WERI-Rb-1 (cell line): ENCODE measurements at regions not wholly inside any gene's neighbourhood (a gene's known extent, or its start where the extent isn't known, plus 50 kb on each side); places are given as distances from the start of the nearest gene placed in this dataset.

Source experiments
- DNase-seq: peaks from one replicate; pipeline ENCODE4 v3.0.0-alpha.2; 2020
- H3K27ac ChIP-seq: fragments of 250-450 bp; sonication (Bioruptor Pico); 2 replicates; pipeline ENCODE4 v1.5.1; 2020; ENCODE audit warnings: mild to moderate bottlenecking, moderate library complexity
- H3K27me3 ChIP-seq: fragments of 250-450 bp; sonication (Bioruptor Pico); 2 replicates; pipeline ENCODE4 v1.5.1; 2021; ENCODE audit warnings: mild to moderate bottlenecking, low read depth, moderate library complexity; ENCODE audit not compliant: insufficient read depth, severe bottlenecking
- H3K36me3 ChIP-seq: fragments of 250-450 bp; sonication (Bioruptor Pico); 2 replicates; pipeline ENCODE4 v1.5.1; 2020; ENCODE audit warnings: mild to moderate bottlenecking, moderate library complexity
- H3K4me3 ChIP-seq: 2 replicates; pipeline ENCODE4 v1.5.1; 2011; ENCODE audit warnings: low read depth, mild to moderate bottlenecking, control low read depth, low read length
- H3K9me3 ChIP-seq: fragments of 250-450 bp; sonication (Bioruptor Pico); 2 replicates; pipeline ENCODE4 v1.5.1; 2021; ENCODE audit warnings: mild to moderate bottlenecking, moderate library complexity; ENCODE audit not compliant: severe bottlenecking
- TF ChIP-seq, protein P1 (sequence below): IDR thresholded peaks from 2 replicates; pipeline ENCODE4 v1.5.1; 2011; ENCODE audit warnings: low read depth, mild to moderate bottlenecking, control low read depth, inconsistent platforms, low read length

DNA sequence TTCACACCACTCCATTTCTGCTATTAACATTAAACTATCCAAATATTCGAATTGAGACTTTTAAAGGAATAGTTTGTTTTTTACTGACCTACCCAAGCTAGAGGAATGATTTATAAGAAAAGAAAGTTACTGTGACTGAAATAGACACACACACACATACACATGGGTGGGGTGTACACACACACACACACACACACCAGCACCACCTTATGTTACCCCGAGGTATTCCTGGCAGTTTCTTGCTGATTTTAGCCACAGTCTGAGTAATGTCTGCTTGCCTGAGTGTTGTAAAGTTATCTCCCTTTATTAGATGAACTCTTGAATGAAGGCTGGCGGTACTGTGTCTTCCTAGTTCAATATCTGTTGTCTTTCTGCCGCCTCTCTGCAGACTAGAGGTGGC, 91.3 kb upstream of the PRKG1 start:
- TF ChIP-seq, protein P1, sequence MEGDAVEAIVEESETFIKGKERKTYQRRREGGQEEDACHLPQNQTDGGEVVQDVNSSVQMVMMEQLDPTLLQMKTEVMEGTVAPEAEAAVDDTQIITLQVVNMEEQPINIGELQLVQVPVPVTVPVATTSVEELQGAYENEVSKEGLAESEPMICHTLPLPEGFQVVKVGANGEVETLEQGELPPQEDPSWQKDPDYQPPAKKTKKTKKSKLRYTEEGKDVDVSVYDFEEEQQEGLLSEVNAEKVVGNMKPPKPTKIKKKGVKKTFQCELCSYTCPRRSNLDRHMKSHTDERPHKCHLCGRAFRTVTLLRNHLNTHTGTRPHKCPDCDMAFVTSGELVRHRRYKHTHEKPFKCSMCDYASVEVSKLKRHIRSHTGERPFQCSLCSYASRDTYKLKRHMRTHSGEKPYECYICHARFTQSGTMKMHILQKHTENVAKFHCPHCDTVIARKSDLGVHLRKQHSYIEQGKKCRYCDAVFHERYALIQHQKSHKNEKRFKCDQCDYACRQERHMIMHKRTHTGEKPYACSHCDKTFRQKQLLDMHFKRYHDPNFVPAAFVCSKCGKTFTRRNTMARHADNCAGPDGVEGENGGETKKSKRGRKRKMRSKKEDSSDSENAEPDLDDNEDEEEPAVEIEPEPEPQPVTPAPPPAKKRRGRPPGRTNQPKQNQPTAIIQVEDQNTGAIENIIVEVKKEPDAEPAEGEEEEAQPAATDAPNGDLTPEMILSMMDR: no peak

DNA sequence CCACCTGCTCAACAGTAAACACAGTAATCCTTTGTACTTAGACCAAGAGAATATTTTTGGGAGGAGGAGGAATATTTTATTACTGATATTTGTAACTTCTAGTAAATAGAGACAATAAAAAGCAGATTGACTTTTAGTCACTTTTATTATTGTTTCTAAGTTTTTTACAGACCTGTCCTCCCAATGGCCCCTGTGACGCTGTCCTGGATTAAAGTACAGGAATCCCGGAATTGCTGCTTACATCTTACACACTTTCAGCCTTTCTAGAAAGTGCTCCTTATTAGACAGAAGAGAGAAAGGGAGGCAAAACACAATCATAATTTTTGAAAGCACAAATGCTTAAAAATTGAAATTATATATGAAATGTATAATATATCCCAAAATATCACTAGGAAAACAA, 86.4 kb upstream of the PRKG1 start:
- Histone ChIP-seq H3K9me3 (no peaks in the 10 kb centered on the region), H3K27me3 (peaks cover 24% of the 10 kb centered on the region), H3K27ac (no peak overlapping the region), H3K4me3 (no peak overlapping the region), H3K36me3 (no peaks in the 10 kb centered on the region)
- DNase-seq: no peak
- TF ChIP-seq, protein P1: no peak

More for the DNA sequence above, 91.3 kb upstream of the PRKG1 start:
- H3K36me3 ChIP-seq: no peaks in the 10 kb centered on the region
- H3K4me3 ChIP-seq: no peak overlapping the region
- no peak overlapping the region for H3K27ac ChIP-seq
- no peak for DNase-seq
- peaks cover 12% of the 10 kb centered on the region for H3K27me3 ChIP-seq
- H3K9me3 ChIP-seq: no peaks in the 10 kb centered on the region

- Histone ChIP-seq H3K27ac (no peak overlapping the region), H3K4me3 (no peak overlapping the region)
- DNase-seq: no peak
Measured at GRCh38 chr10:50988792-50989191, 85.5 kb upstream of the PRKG1 start.

GRCh38 chr10:50990568-50991455, 83.5 kb upstream of the PRKG1 start:
- no peak for DNase-seq
- H3K27ac ChIP-seq: no peak overlapping the region
- peak overlapping the region; percentile 28 for H3K4me3 ChIP-seq
- H3K36me3 ChIP-seq: no peaks in the 10 kb centered on the region
- peaks cover 34% of the 10 kb centered on the region for H3K27me3 ChIP-seq
- TF ChIP-seq, protein P1: no peak
- no peaks in the 10 kb centered on the region for H3K9me3 ChIP-seq

More at GRCh38 chr10:50988792-50989191, 85.5 kb upstream of the PRKG1 start:
- Histone ChIP-seq H3K27me3 (peaks cover 30% of the 10 kb centered on the region), H3K9me3 (no peaks in the 10 kb centered on the region), H3K36me3 (no peaks in the 10 kb centered on the region)
- TF ChIP-seq, protein P1: no peak

DNA sequence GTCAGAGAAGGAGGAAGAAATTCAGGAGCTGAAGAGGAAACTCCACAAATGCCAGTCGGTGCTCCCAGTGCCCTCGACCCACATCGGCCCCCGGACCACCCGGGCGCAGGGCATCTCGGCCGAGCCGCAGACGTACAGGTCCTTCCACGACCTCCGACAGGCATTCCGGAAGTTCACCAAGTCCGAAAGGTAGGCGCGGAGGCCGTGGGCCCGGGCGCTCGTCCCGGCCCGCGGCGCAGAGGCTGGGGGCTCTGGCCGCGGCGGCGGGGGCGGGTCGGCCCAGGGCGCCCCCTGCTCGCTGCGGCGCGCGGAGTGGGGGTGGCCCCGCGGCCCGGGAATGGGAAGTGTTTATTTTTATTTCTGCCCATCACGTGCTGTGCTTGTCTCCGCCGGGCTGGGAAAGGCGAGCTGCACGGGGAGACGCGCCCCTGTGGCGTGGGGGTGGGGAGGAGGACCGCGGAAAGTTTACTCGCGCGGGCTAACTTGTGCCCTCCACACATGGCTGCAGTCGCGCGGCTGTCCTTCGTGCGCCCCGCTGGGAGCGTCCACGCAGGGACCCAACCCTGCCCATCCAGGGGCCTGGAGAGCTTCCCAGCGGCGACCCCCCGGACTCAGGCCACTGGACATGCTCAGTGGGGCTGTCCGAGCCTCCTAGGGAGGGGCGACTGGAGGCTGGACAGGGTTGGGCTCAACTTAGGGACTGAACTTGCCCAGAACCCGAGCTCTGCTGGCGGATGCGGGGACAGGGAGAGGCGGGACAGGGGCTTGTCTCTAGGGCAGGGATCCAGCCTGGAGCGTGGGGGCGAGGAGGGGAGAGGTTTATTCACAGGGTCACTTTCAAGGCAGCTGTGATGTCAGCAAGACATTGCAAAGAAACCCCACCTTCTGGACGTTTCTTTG, 82.6 kb upstream of the PRKG1 start:
- H3K27ac ChIP-seq: no peak overlapping the region
- TF ChIP-seq, protein P1: no peak
- H3K9me3 ChIP-seq: no peaks in the 10 kb centered on the region
- peaks cover 32% of the 10 kb centered on the region for H3K27me3 ChIP-seq
- peak overlapping the region; percentile 28 for H3K4me3 ChIP-seq
- H3K36me3 ChIP-seq: no peaks in the 10 kb centered on the region
- DNase-seq: no peak
